SU-DHL-6 (cell line): ENCODE measurements at regions not wholly inside any gene's neighbourhood (a gene's known extent, or its start where the extent isn't known, plus 50 kb on each side); places are given as distances from the start of the nearest gene placed in this dataset.

Experiments
- CTCF ChIP-seq: fragments of 200-600 bp; sonication (generic); IDR thresholded peaks from one replicate; pipeline ENCODE4 v1.5.1; 2017; ENCODE audit warnings: antibody characterized with exemption, mild to moderate bottlenecking, low read length, moderate library complexity; ENCODE audit not compliant: insufficient read depth, poor library complexity, severe bottlenecking
- EZH2phosphoT487 ChIP-seq: fragments of 200-600 bp; sonication (generic), shearing (Covaris generic); conservative IDR thresholded peaks from 2 replicates; pipeline ENCODE4 v1.6.1; 2018; ENCODE audit warnings: mild to moderate bottlenecking, antibody characterized with exemption, low read length, moderate library complexity, mixed read lengths

- TF ChIP-seq CTCF (no peak), EZH2phosphoT487 (no peak)
Measured at GRCh38 chr3:162973428-162973917, 1476.9 kb downstream of the OTOL1 start.
